IPS DF 4.7 (cell line): ENCODE measurements at regions not wholly inside any gene's neighbourhood (a gene's known extent, or its start where the extent isn't known, plus 50 kb on each side); places are given as distances from the start of the nearest gene placed in this dataset.

Experiments
- DNase-seq: peaks from one replicate; pipeline ENCODE4 v3.0.0-alpha.2; 2013; ENCODE audit warnings: low spot score; ENCODE audit errors: extremely low read depth

- DNase-seq: no peak
These were observed 90.0 kb downstream of the FGF18 start for GRCh38 chr5:171509467-171509866.

- DNase-seq: no peak
These were observed 93.0 kb downstream of the FGF18 start for GRCh38 chr5:171512397-171512796.

GRCh38 chr5:171513591-171513990 lies 94.1 kb downstream of the FGF18 start:
- DNase-seq: no peak

- DNase-seq: no peak
These were observed 99.5 kb downstream of the FGF18 start for GRCh38 chr5:171518916-171519315.

GRCh38 chr5:171520300-171521174 lies 101.1 kb downstream of the FGF18 start:
- no peak for DNase-seq

- DNase-seq: no peak
These were observed 101.8 kb downstream of the FGF18 start for GRCh38 chr5:171521219-171521633.

GRCh38 chr5:171521679-171522078 lies 102.2 kb downstream of the FGF18 start:
- no peak for DNase-seq

GRCh38 chr5:171523781-171524180 lies 104.3 kb downstream of the FGF18 start:
- no peak for DNase-seq

GRCh38 chr5:171524466-171524865 lies 105.0 kb downstream of the FGF18 start:
- DNase-seq: no peak

- DNase-seq: no peak
These were observed 105.6 kb downstream of the FGF18 start for GRCh38 chr5:171525085-171525484.

- DNase-seq: no peak
These were observed 108.6 kb downstream of the FGF18 start for GRCh38 chr5:171528036-171528435.

GRCh38 chr5:171528865-171529614 lies 109.6 kb downstream of the FGF18 start:
- DNase-seq: no peak

GRCh38 chr5:171531638-171532037 lies 112.2 kb downstream of the FGF18 start:
- no peak for DNase-seq

- DNase-seq: no peak
These were observed 113.7 kb downstream of the FGF18 start for GRCh38 chr5:171533153-171533552.

- DNase-seq: no peak
These were observed 114.8 kb downstream of the FGF18 start for GRCh38 chr5:171534043-171534895.

GRCh38 chr5:171535162-171535561 lies 115.7 kb downstream of the FGF18 start:
- no peak for DNase-seq

- DNase-seq: no peak
These were observed 117.8 kb downstream of the FGF18 start for GRCh38 chr5:171537070-171537849.

- DNase-seq: no peak
These were observed 118.6 kb downstream of the FGF18 start for GRCh38 chr5:171537923-171538537.

GRCh38 chr5:171538681-171539080 lies 119.2 kb downstream of the FGF18 start:
- no peak for DNase-seq

- no peak for DNase-seq
These were observed 121.4 kb downstream of the FGF18 start for GRCh38 chr5:171540865-171541264.
